ENCODE measurements at regions not wholly inside any gene's neighbourhood (a gene's known extent, or its start where the extent isn't known, plus 50 kb on each side); places are given as distances from the start of the nearest gene placed in this dataset.

GRCh38 chr4:153943738-153944415, 155.0 kb upstream of the SFRP2 start:
- Histone ChIP-seq H3K9me3 (ENCODE audit: insufficient read depth, low read depth) (no peaks in the 10 kb centered on the region), H3K27ac (no peak overlapping the region), H3K79me2 (ENCODE audit: low read depth) (no peaks in the 10 kb centered on the region), H3K4me3 (no peak overlapping the region), H3F3A (ENCODE audit: insufficient read depth, low read depth) (no peaks in the 10 kb centered on the region), H3K4me1 (replicated peaks; ENCODE audit: insufficient read depth) (no peaks in the 10 kb centered on the region), H3K4me2 (no peak overlapping the region), H4K20me1 (ENCODE audit: insufficient read depth) (no peaks in the 10 kb centered on the region), H3K27me3 (ENCODE audit: insufficient read depth, low read depth) (no peaks in the 10 kb centered on the region), H3K36me3 (ENCODE audit: low read depth) (no peaks in the 10 kb centered on the region), H3K9me2 (ENCODE audit: insufficient read depth) (no peaks in the 10 kb centered on the region), H2AFZ (no peak overlapping the region)
- ChIA-PET POLR2A (ENCODE audit: unreplicated experiment) (no interaction called here), CTCF (no interaction called here)
- no TSS peak for BruUV-seq (replicated peaks)
- no peak for DNase-seq
- TF ChIP-seq, protein P1, sequence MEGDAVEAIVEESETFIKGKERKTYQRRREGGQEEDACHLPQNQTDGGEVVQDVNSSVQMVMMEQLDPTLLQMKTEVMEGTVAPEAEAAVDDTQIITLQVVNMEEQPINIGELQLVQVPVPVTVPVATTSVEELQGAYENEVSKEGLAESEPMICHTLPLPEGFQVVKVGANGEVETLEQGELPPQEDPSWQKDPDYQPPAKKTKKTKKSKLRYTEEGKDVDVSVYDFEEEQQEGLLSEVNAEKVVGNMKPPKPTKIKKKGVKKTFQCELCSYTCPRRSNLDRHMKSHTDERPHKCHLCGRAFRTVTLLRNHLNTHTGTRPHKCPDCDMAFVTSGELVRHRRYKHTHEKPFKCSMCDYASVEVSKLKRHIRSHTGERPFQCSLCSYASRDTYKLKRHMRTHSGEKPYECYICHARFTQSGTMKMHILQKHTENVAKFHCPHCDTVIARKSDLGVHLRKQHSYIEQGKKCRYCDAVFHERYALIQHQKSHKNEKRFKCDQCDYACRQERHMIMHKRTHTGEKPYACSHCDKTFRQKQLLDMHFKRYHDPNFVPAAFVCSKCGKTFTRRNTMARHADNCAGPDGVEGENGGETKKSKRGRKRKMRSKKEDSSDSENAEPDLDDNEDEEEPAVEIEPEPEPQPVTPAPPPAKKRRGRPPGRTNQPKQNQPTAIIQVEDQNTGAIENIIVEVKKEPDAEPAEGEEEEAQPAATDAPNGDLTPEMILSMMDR (conservative IDR thresholded peaks at IDR 0.05), result no peak
- TF ChIP-seq EZH2 (IDR thresholded peaks at IDR 0.05; ENCODE audit: low read depth), result no peak
- intact Hi-C loops (cut with micrococcal nuclease; ENCODE audit: unreplicated experiment), result no loop called here

DNA sequence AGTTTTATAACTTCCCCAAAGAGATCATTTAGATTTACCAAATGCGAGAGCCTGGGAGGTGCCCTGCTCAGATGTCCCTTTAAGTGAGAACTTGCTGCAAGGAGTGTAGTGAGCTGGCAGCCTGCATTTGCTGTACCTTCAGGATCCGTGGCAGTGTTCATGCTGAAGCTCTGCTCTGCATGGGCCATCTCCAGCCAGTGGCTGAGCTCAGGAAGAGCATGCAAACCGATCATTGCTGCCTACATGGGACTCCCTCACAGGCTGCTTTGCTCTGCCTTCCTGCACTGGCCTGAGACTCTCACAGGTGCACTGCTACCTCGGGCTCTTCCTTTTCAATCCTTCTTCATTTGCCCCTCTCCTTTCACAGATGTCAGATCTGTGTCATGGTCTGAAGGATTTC, 152.0 kb upstream of the SFRP2 start:
- no peak for DNase-seq
- intact Hi-C loops (cut with micrococcal nuclease; ENCODE audit: unreplicated experiment), result no loop called here
- no TSS peak for BruUV-seq (replicated peaks)
- Histone ChIP-seq H3K4me1 (replicated peaks; ENCODE audit: insufficient read depth) (no peaks in the 10 kb centered on the region), H3K9me2 (ENCODE audit: insufficient read depth) (no peaks in the 10 kb centered on the region), H3K36me3 (ENCODE audit: low read depth) (no peaks in the 10 kb centered on the region), H3K27me3 (ENCODE audit: insufficient read depth, low read depth) (no peaks in the 10 kb centered on the region), H4K20me1 (ENCODE audit: insufficient read depth) (no peaks in the 10 kb centered on the region), H3K27ac (no peak overlapping the region), H3K4me2 (no peak overlapping the region), H3F3A (ENCODE audit: insufficient read depth, low read depth) (no peaks in the 10 kb centered on the region), H3K4me3 (no peak overlapping the region), H3K79me2 (ENCODE audit: low read depth) (no peaks in the 10 kb centered on the region), H2AFZ (no peak overlapping the region), H3K9me3 (ENCODE audit: insufficient read depth, low read depth) (no peaks in the 10 kb centered on the region)
- no peak for TF ChIP-seq EZH2 (IDR thresholded peaks at IDR 0.05; ENCODE audit: low read depth)
- TF ChIP-seq, protein P1 (conservative IDR thresholded peaks at IDR 0.05), result no peak
- POLR2A ChIA-PET (ENCODE audit: unreplicated experiment), result no interaction called here
- CTCF ChIA-PET, result no interaction called here

DNA sequence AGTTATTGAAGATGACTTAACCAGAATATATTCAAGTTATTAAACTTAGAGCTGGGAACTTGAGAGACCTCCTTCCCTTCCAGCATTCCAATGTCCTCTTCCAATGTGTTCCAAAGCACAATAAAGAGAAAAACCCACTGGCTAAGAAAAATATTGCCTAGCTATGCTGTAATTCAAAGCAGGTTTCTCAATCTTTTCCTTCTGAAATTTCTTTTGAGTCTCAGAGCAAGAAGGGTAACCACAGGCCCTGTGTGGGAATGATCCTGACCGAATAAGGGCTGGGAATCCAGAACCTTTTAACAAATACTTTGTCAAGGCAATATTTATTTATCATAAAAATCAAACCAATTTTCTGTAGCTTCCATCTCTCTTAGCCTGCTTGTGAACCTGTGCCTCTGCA, 150.7 kb upstream of the SFRP2 start:
- H3K4me2 ChIP-seq, result no peak overlapping the region
- H4K20me1 ChIP-seq (ENCODE audit: insufficient read depth), result no peaks in the 10 kb centered on the region
- no peaks in the 10 kb centered on the region for H3F3A ChIP-seq (ENCODE audit: insufficient read depth, low read depth)
- H3K27me3 ChIP-seq (ENCODE audit: insufficient read depth, low read depth), result no peaks in the 10 kb centered on the region
- no peaks in the 10 kb centered on the region for H3K4me1 ChIP-seq (replicated peaks; ENCODE audit: insufficient read depth)
- no peak overlapping the region for H3K27ac ChIP-seq
- intact Hi-C loops (cut with micrococcal nuclease; ENCODE audit: unreplicated experiment), result no loop called here
- no peak for TF ChIP-seq EZH2 (IDR thresholded peaks at IDR 0.05; ENCODE audit: low read depth)
- TF ChIP-seq, protein P1 (conservative IDR thresholded peaks at IDR 0.05), result no peak
- H3K79me2 ChIP-seq (ENCODE audit: low read depth), result no peaks in the 10 kb centered on the region
- no peaks in the 10 kb centered on the region for H3K9me3 ChIP-seq (ENCODE audit: insufficient read depth, low read depth)
- no peak for DNase-seq
- ChIA-PET POLR2A (ENCODE audit: unreplicated experiment) (no interaction called here), CTCF (no interaction called here)
- no TSS peak for BruUV-seq (replicated peaks)
- no peak overlapping the region for H3K4me3 ChIP-seq
- H2AFZ ChIP-seq, result no peak overlapping the region
- H3K36me3 ChIP-seq (ENCODE audit: low read depth), result no peaks in the 10 kb centered on the region
- no peaks in the 10 kb centered on the region for H3K9me2 ChIP-seq (ENCODE audit: insufficient read depth)
